AG04450 (cell line): ENCODE measurements at regions not wholly inside any gene's neighbourhood (a gene's known extent, or its start where the extent isn't known, plus 50 kb on each side); places are given as distances from the start of the nearest gene placed in this dataset.

Source experiments
- CTCF ChIA-PET: fragments of 300-600, 350-600 bp; formaldehyde crosslinking; extraction: SDS; loops from one replicate; lab custom pipeline; 2022; ENCODE audit warnings: antibody characterized with exemption, inconsistent platforms; lab: Charles Lee
- POLR2A ChIA-PET: fragments of 350-600 bp; formaldehyde crosslinking; extraction: SDS; loops from one replicate; lab custom pipeline; 2021; ENCODE audit warnings: antibody characterized with exemption, inconsistent platforms; lab: Yijun Ruan, JAX
- DNase-seq: peaks from one replicate; pipeline ENCODE4 v3.0.0-alpha.2; 2011; ENCODE audit warnings: low read depth, low spot score
- H3K27ac ChIP-seq: one replicate; pipeline ENCODE4 v1.5.1; 2012; ENCODE audit warnings: low read depth, low read length, control low read depth
- H3K27me3 ChIP-seq: one replicate; pipeline ENCODE4 v1.6.0; 2012; ENCODE audit warnings: low read length; ENCODE audit not compliant: control insufficient read depth, insufficient read depth
- H3K4me3 ChIP-seq: 2 replicates; pipeline ENCODE4 v1.5.1; 2011; ENCODE audit warnings: mild to moderate bottlenecking, low read depth, low read length, control low read depth
- H3K9me3 ChIP-seq: 2 replicates; pipeline ENCODE4 v1.5.1; 2012; ENCODE audit warnings: low read length; ENCODE audit not compliant: control insufficient read depth, insufficient read depth
- TF ChIP-seq, protein P1 (sequence below): IDR thresholded peaks from 2 replicates; pipeline ENCODE4 v1.5.1; 2011; ENCODE audit warnings: low read depth, low read length, control low read depth, inconsistent platforms

DNA sequence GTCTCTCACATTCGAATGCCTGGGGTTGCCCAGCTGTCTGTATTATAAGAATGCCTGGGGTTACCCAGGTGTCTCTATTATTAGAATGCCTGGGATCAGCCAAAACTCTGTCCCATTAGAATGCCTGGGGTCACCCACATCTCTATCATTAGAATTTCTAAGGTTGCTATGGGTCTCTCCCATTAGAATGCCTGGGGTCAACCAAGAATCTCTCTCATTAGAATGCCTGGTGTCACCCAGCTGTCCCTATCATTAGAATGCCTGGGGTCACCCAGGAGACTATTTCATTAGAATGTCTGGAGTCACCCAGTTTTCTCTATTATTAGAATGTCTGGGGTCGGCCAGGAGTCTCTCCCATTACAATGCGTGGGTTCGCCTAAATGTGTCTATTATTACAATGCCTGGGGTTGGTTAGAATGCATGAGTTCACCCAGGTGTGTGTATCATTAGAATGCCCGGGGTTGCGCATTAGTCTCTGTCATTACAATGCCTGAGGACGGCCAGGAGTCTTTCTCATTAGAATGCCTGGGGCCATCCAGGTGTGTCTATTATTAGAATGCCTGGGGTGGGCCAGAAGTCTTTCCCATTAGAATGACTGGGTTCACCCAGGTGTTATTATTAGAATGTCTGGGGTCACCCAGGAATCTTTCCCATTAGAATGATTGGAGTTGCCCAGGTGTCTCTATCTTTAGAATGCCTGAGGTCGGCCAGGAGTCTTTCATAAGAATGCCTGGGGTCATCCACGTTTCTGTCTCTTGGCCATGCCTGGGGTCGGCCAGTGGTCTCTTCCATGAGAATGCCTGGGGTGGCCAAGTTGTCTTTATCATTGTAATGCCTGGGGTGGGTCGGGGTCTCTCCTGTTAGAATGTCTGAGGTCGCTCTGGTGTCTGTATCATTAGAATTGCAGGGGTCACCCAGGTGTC lies 59.6 kb downstream of the RNF187 start:
- no peak for DNase-seq
- no peak overlapping the region for H3K27ac ChIP-seq
- no peaks in the 10 kb centered on the region for H3K27me3 ChIP-seq
- ChIA-PET POLR2A (no interaction called here), CTCF (no interaction called here)
- TF ChIP-seq, protein P1, sequence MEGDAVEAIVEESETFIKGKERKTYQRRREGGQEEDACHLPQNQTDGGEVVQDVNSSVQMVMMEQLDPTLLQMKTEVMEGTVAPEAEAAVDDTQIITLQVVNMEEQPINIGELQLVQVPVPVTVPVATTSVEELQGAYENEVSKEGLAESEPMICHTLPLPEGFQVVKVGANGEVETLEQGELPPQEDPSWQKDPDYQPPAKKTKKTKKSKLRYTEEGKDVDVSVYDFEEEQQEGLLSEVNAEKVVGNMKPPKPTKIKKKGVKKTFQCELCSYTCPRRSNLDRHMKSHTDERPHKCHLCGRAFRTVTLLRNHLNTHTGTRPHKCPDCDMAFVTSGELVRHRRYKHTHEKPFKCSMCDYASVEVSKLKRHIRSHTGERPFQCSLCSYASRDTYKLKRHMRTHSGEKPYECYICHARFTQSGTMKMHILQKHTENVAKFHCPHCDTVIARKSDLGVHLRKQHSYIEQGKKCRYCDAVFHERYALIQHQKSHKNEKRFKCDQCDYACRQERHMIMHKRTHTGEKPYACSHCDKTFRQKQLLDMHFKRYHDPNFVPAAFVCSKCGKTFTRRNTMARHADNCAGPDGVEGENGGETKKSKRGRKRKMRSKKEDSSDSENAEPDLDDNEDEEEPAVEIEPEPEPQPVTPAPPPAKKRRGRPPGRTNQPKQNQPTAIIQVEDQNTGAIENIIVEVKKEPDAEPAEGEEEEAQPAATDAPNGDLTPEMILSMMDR = no peak
- no peak overlapping the region for H3K4me3 ChIP-seq
- H3K9me3 ChIP-seq = no peaks in the 10 kb centered on the region

DNA sequence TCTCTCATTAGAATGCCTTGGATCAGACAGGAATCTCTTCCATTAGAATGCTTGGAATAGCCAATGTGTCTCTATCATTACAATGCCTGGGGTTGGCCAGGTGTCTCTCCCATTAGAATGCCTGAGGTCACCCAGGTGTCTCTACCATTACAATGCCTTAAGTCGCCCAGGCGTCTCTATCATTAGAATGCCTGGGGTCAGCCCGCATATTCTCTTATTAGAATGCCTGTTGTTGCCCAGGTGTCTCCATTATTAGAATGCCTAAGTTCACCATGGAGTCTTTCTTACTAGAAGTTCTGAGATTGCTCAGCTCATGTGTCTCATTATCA lies 60.2 kb downstream of the RNF187 start:
- TF ChIP-seq, protein P1 = no peak
- no peak overlapping the region for H3K27ac ChIP-seq
- POLR2A ChIA-PET = no interaction called here
- CTCF ChIA-PET = no interaction called here
- DNase-seq = no peak
- no peaks in the 10 kb centered on the region for H3K9me3 ChIP-seq
- no peaks in the 10 kb centered on the region for H3K27me3 ChIP-seq
- no peak overlapping the region for H3K4me3 ChIP-seq

DNA sequence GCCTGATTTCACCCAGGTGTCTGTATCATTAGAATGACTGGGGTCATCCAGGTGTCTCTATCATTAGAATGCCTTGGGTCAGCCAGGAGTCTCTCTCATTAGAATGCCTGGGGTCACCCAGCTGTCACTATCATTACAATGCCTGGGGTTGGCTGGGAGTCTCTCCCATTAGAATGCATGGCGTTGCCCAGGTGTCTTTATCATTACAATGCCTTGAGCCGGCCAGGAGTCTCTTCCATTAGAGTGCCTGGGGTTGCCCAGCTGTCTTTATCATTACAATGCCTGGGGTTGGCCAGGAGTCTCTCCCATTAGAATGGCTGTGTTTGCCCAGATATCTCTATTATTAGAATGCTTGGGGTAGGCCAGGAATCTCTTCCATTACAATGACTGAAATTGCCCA lies 61.6 kb downstream of the RNF187 start:
- TF ChIP-seq, protein P1 = no peak
- POLR2A ChIA-PET = no interaction called here
- DNase-seq = no peak

DNA sequence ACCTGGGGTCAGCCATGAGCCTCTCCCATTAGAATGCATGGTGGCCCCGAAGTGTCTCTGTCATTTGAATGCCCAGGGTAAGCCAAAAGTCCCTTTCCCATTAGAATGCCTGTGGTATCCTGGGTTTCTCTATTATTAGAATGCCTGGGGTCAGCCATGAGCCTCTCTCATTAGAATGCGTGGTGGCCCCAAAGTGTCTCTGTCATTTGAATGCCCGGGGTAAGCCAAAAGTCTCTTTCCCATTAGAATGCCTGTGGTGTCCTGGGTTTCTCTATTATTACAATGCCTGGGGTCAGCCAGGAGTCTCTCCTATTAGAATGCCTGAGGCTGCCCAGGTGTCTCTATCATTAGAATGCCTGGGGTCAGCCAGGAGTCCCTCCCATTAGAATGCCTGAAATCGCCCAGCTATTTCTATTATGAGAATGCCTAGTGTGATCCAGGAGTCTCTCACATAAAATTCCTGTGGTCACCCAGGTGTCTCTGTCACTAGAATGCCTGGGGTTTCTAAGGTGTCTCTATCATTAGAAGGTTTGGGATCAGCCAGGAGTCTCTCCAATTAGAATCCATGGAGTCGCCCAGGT lies 65.5 kb downstream of the RNF187 start:
- H3K27me3 ChIP-seq = no peaks in the 10 kb centered on the region
- CTCF ChIA-PET = no interaction called here
- no peak overlapping the region for H3K4me3 ChIP-seq
- no peak for DNase-seq
- H3K27ac ChIP-seq = no peak overlapping the region
- peaks cover 21% of the 10 kb centered on the region for H3K9me3 ChIP-seq
- POLR2A ChIA-PET = no interaction called here
- TF ChIP-seq, protein P1 = no peak

More for the DNA sequence above, 61.6 kb downstream of the RNF187 start:
- Histone ChIP-seq H3K27ac (no peak overlapping the region), H3K9me3 (no peaks in the 10 kb centered on the region), H3K27me3 (no peaks in the 10 kb centered on the region), H3K4me3 (no peak overlapping the region)
- CTCF ChIA-PET = no interaction called here

DNA sequence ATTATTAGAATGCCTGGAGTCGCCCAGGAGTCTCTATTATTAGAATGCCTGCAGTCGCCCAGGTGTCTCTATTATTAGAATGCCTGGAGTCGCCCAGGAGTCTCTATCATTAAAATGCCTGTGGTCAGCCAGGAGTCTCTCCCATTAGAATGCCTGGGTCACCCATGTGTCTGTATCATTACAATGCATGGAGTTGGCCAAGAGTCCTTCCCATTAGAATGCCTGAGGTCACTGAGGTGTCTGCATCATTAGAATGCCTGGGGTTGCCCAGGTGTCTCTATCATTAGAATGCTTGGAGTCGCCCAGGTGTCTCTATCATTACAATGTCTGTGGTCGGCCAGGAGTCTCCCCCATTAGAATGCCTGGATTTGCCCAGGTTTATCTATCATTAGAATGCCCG lies 66.9 kb downstream of the RNF187 start:
- ChIA-PET CTCF (no interaction called here), POLR2A (no interaction called here)
- H3K4me3 ChIP-seq = no peak overlapping the region
- TF ChIP-seq, protein P1 = no peak
- peaks cover 23% of the 10 kb centered on the region for H3K9me3 ChIP-seq
- no peak for DNase-seq
- no peak overlapping the region for H3K27ac ChIP-seq
- no peaks in the 10 kb centered on the region for H3K27me3 ChIP-seq
